SU-DHL-6 (cell line): ENCODE measurements at regions not wholly inside any gene's neighbourhood (a gene's known extent, or its start where the extent isn't known, plus 50 kb on each side); places are given as distances from the start of the nearest gene placed in this dataset.

ENCODE experiments used
- H2AFZ ChIP-seq: fragments of 200-600 bp; sonication (generic); 2 replicates; pipeline ENCODE4 v1.6.1; 2014; ENCODE audit warnings: low read depth, mild to moderate bottlenecking, moderate library complexity, mixed read lengths, antibody characterized with exemption, low read length; ENCODE audit not compliant: severe bottlenecking
- H3F3A ChIP-seq: fragments of 200-600 bp; shearing (Covaris generic); 2 replicates; pipeline ENCODE4 v1.6.0; 2016; ENCODE audit warnings: antibody characterized with exemption, mild to moderate bottlenecking; ENCODE audit not compliant: insufficient read depth
- H3K27ac ChIP-seq: fragments of 200-600 bp; sonication (generic); 2 replicates; pipeline ENCODE4 v1.5.1; 2016; ENCODE audit warnings: low read depth, mild to moderate bottlenecking, low read length, moderate library complexity, mixed read lengths
- H3K27me3 ChIP-seq: fragments of 200-600 bp; sonication (generic), shearing (Covaris generic); 2 replicates; pipeline ENCODE4 v1.6.0; 2014; ENCODE audit warnings: mild to moderate bottlenecking, low read length
- H3K36me3 ChIP-seq: fragments of 200-600 bp; sonication (generic); 2 replicates; pipeline ENCODE4 v1.6.1; 2014; ENCODE audit warnings: mild to moderate bottlenecking, low read length, mixed read lengths
- H3K4me2 ChIP-seq: fragments of 300-600, 200-600 bp; shearing (Covaris generic), sonication (generic); 2 replicates; pipeline ENCODE4 v1.6.0; 2014; ENCODE audit warnings: low read length, low read depth, mild to moderate bottlenecking; ENCODE audit not compliant: poor library complexity, severe bottlenecking
- H3K4me3 ChIP-seq: fragments of 200-600 bp; sonication (generic); 2 replicates; pipeline ENCODE4 v1.5.1; 2014; ENCODE audit warnings: antibody characterized with exemption, low read length, mild to moderate bottlenecking, mixed read lengths; ENCODE audit not compliant: insufficient read depth, poor library complexity, severe bottlenecking
- H3K79me2 ChIP-seq: fragments of 200-600 bp; sonication (generic); 2 replicates; pipeline ENCODE4 v1.6.1; 2014; ENCODE audit warnings: mild to moderate bottlenecking, low read length, moderate library complexity; ENCODE audit not compliant: insufficient read depth
- H3K9ac ChIP-seq: fragments of 200-600 bp; sonication (generic); 2 replicates; pipeline ENCODE4 v1.7.0; 2014; ENCODE audit warnings: mild to moderate bottlenecking, low read length
- H3K9me2 ChIP-seq: fragments of 200-600 bp; sonication (generic); replicated peaks from 2 replicates; pipeline ENCODE4 v1.6.1; 2014; ENCODE audit warnings: low read length; ENCODE audit not compliant: insufficient read depth
- H3K9me3 ChIP-seq: fragments of 200-600 bp; sonication (generic); 2 replicates; pipeline ENCODE4 v1.6.1; 2014; ENCODE audit warnings: low read length, mixed read lengths; ENCODE audit not compliant: insufficient read depth
- H4K20me1 ChIP-seq: fragments of 200-600 bp; sonication (generic); 2 replicates; pipeline ENCODE4 v1.6.1; 2014; ENCODE audit warnings: low read depth, mild to moderate bottlenecking, antibody characterized with exemption, low read length, moderate library complexity, mixed read lengths
- CTCF ChIP-seq: fragments of 200-600 bp; sonication (generic); IDR thresholded peaks from one replicate; pipeline ENCODE4 v1.5.1; 2017; ENCODE audit warnings: antibody characterized with exemption, mild to moderate bottlenecking, low read length, moderate library complexity; ENCODE audit not compliant: insufficient read depth, poor library complexity, severe bottlenecking
- EZH2phosphoT487 ChIP-seq: fragments of 200-600 bp; sonication (generic), shearing (Covaris generic); conservative IDR thresholded peaks from 2 replicates; pipeline ENCODE4 v1.6.1; 2018; ENCODE audit warnings: mild to moderate bottlenecking, antibody characterized with exemption, low read length, moderate library complexity, mixed read lengths

DNA sequence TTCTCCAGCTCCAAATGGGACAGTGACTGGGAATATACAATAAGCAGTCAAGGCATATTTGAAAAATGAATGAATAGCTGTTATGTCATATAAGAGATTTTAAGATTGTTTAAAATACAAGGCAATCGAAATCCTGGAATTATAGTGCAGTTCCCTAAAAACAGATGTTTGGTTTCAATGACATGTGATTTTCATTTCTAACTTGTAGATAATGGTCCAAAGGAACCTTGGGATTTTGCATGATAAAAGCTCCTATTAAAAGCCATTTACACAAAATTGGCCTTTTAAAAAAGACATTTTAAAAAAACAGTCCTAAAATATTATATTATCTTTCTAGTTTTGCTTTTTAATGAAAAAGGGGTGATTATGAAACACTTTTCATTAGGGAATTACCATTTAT lies 905.1 kb downstream of the GALC start:
- H3K9me3 ChIP-seq: no peaks in the 10 kb centered on the region
- no peak overlapping the region for H3K27ac ChIP-seq
- no peak overlapping the region for H3K4me2 ChIP-seq
- H3K9ac ChIP-seq: no peak overlapping the region
- no peaks in the 10 kb centered on the region for H4K20me1 ChIP-seq
- no peak overlapping the region for H3K4me3 ChIP-seq
- no peak for TF ChIP-seq EZH2phosphoT487
- TF ChIP-seq CTCF: no peak
- H3K27me3 ChIP-seq: no peaks in the 10 kb centered on the region
- no peaks in the 10 kb centered on the region for H3K36me3 ChIP-seq
- no peaks in the 10 kb centered on the region for H3K79me2 ChIP-seq
- H3K9me2 ChIP-seq: no peaks in the 10 kb centered on the region
- H3F3A ChIP-seq: no peaks in the 10 kb centered on the region
- no peak overlapping the region for H2AFZ ChIP-seq

GRCh38 chr14:87084908-87085307 lies 908.1 kb downstream of the GALC start:
- no peaks in the 10 kb centered on the region for H3F3A ChIP-seq

DNA sequence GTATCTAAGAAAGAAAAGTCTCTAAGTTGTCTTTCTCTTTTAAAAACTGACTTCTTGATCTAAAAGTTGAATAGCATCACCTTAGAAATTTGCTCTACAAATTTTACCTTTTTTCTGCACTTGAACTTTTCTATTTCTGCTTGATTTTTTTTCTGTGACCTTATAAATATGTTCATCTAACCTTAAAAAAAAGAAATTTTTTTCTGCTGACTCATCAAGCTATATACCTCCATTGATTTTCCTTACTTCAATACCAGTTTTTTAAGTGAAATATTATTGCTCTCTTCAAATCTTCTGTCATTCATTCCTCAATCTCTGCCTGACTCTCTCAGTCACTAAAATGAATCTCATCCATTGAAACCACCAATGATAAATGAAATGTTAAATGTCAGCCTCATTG lies 910.1 kb downstream of the GALC start:
- no peaks in the 10 kb centered on the region for H3K9me2 ChIP-seq
- H3K27ac ChIP-seq: no peak overlapping the region
- H3K9ac ChIP-seq: no peak overlapping the region
- H3K79me2 ChIP-seq: no peaks in the 10 kb centered on the region
- no peaks in the 10 kb centered on the region for H3K27me3 ChIP-seq
- H3F3A ChIP-seq: no peaks in the 10 kb centered on the region
- no peak for TF ChIP-seq CTCF
- TF ChIP-seq EZH2phosphoT487: no peak
- no peaks in the 10 kb centered on the region for H4K20me1 ChIP-seq
- H3K36me3 ChIP-seq: no peaks in the 10 kb centered on the region
- H3K4me3 ChIP-seq: no peak overlapping the region
- no peak overlapping the region for H2AFZ ChIP-seq
- no peak overlapping the region for H3K4me2 ChIP-seq
- H3K9me3 ChIP-seq: no peaks in the 10 kb centered on the region

More at GRCh38 chr14:87084908-87085307, 908.1 kb downstream of the GALC start:
- Histone ChIP-seq H3K27me3 (no peaks in the 10 kb centered on the region), H3K9ac (no peak overlapping the region), H3K4me3 (no peak overlapping the region), H3K27ac (no peak overlapping the region), H4K20me1 (no peaks in the 10 kb centered on the region), H3K79me2 (no peaks in the 10 kb centered on the region), H3K9me3 (no peaks in the 10 kb centered on the region), H3K4me2 (no peak overlapping the region), H3K9me2 (no peaks in the 10 kb centered on the region), H2AFZ (no peak overlapping the region), H3K36me3 (no peaks in the 10 kb centered on the region)
- TF ChIP-seq EZH2phosphoT487 (no peak), CTCF (no peak)
